ENCODE measurements at regions not wholly inside any gene's neighbourhood (a gene's known extent, or its start where the extent isn't known, plus 50 kb on each side); places are given as distances from the start of the nearest gene placed in this dataset.

DNA sequence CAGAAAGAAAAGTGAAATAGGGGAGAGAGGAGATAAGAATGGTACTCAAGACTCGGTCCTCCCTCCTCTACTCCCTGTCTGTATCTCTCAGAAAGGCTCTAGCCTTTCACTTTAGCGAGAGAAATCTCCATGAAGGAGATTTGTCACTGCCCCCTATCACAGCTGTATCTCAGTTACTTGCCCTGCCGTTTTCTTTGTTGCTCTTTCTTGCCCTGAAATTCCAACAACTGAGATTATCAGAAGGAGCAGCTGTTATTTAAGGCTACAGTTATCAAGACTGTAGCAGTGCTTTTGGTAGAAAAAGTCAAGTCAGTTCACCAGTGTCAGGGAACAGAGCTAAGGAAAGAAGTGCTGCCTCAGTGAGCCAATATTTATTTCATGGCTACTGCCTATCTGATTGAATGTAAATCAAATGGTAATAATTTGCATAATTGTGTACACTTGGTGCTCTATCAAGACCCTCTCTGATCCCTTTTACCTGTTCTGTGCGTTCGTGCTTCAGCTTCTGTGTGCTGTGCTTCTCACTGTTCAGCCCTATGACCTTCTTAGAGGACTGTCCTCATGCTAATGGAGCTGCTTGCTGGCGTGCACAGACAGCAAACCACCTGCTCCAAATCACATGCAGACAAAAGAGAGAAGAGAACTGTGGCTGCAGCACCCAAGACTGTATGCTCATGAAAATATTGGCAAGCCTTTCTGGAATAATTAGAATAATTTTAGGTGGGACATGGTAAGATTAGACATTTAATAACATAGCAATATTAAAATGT lies 180.2 kb upstream of the FAM3C start:
- intact Hi-C loops (cut with micrococcal nuclease), result no loop called here
- H3K27ac Mint-ChIP-seq, result no peak overlapping the region
- H3K27ac ChIP-seq (ENCODE audit: low read depth, low read length), result no peak overlapping the region
- H3K9me3 Mint-ChIP-seq, result peaks cover 0 to 2% (median 0%) of the 10 kb centered on the region in 11 donors
- no peaks in the 10 kb centered on the region for H3K36me3 ChIP-seq (ENCODE audit: control insufficient read depth in 2 of 3, insufficient read depth in 3 of 3, low read length in 3 of 3)
- no peaks in the 10 kb centered on the region for H3K27me3 ChIP-seq (ENCODE audit: control insufficient read depth in 2 of 2, insufficient read depth in 2 of 2, low read length in 2 of 2)
- H3K4me3 ChIP-seq (ENCODE audit: low read length), result no peak overlapping the region
- no peaks in the 10 kb centered on the region for H3K36me3 Mint-ChIP-seq
- CTCF ChIA-PET, result no interaction called here
- no peaks in the 10 kb centered on the region for H3K9me3 ChIP-seq (ENCODE audit: control insufficient read depth in 2 of 3, low read length in 3 of 3)
- H3K4me3 Mint-ChIP-seq, result no peak overlapping the region
- POLR2A ChIA-PET, result no interaction called here
- DNase-seq (no peak), ATAC-seq (no peak)
- H3K27me3 Mint-ChIP-seq, result peaks cover 18 to 33% (median 27%) of the 10 kb centered on the region in 5 donors
- H3K4me1 Mint-ChIP-seq, result no peaks in the 10 kb centered on the region
- no peaks in the 10 kb centered on the region for H3K4me1 ChIP-seq (ENCODE audit: control insufficient read depth in 2 of 2, insufficient read depth in 2 of 2, low read length in 2 of 2)

GRCh38 chr7:121575194-121575765 lies 179.2 kb upstream of the FAM3C start:
- no peaks in the 10 kb centered on the region for H3K36me3 Mint-ChIP-seq
- H3K4me3 ChIP-seq (ENCODE audit: low read length), result no peak overlapping the region
- DNase-seq (no peak), ATAC-seq (no peak)
- H3K27me3 Mint-ChIP-seq, result peaks cover 18 to 35% (median 26%) of the 10 kb centered on the region in 5 donors
- intact Hi-C loops (cut with micrococcal nuclease), result no loop called here
- no peaks in the 10 kb centered on the region for H3K27me3 ChIP-seq (ENCODE audit: control insufficient read depth in 2 of 2, insufficient read depth in 2 of 2, low read length in 2 of 2)
- no peaks in the 10 kb centered on the region for H3K36me3 ChIP-seq (ENCODE audit: control insufficient read depth in 2 of 3, insufficient read depth in 3 of 3, low read length in 3 of 3)
- no peak overlapping the region for H3K4me3 Mint-ChIP-seq
- no peaks in the 10 kb centered on the region for H3K4me1 ChIP-seq (ENCODE audit: control insufficient read depth in 2 of 2, insufficient read depth in 2 of 2, low read length in 2 of 2)
- H3K9me3 Mint-ChIP-seq, result peaks cover 0 to 2% (median 0%) of the 10 kb centered on the region in 11 donors
- H3K9me3 ChIP-seq (ENCODE audit: control insufficient read depth in 2 of 3, low read length in 3 of 3), result no peaks in the 10 kb centered on the region
- ChIA-PET CTCF (no interaction called here), POLR2A (no interaction called here)
- no peaks in the 10 kb centered on the region for H3K4me1 Mint-ChIP-seq
- no peak overlapping the region for H3K27ac Mint-ChIP-seq
- H3K27ac ChIP-seq (ENCODE audit: low read depth, low read length), result no peak overlapping the region

GRCh38 chr7:121574109-121574508 lies 178.0 kb upstream of the FAM3C start:
- no peak overlapping the region for H3K27ac Mint-ChIP-seq
- Histone ChIP-seq H3K27ac (ENCODE audit: low read depth, low read length) (no peak overlapping the region), H3K27me3 (ENCODE audit: control insufficient read depth in 2 of 2, insufficient read depth in 2 of 2, low read length in 2 of 2) (no peaks in the 10 kb centered on the region), H3K4me3 (ENCODE audit: low read length) (no peak overlapping the region), H3K36me3 (ENCODE audit: control insufficient read depth in 2 of 3, insufficient read depth in 3 of 3, low read length in 3 of 3) (no peaks in the 10 kb centered on the region), H3K4me1 (ENCODE audit: control insufficient read depth in 2 of 2, insufficient read depth in 2 of 2, low read length in 2 of 2) (no peaks in the 10 kb centered on the region), H3K9me3 (ENCODE audit: control insufficient read depth in 2 of 3, low read length in 3 of 3) (no peaks in the 10 kb centered on the region)
- no peaks in the 10 kb centered on the region for H3K9me3 Mint-ChIP-seq
- ATAC-seq (no peak), DNase-seq (no peak)
- POLR2A ChIA-PET, result no interaction called here
- intact Hi-C loops (cut with micrococcal nuclease), result no loop called here
- no peaks in the 10 kb centered on the region for H3K36me3 Mint-ChIP-seq
- no peaks in the 10 kb centered on the region for H3K4me1 Mint-ChIP-seq
- peaks cover 14 to 35% (median 22%) of the 10 kb centered on the region in 5 donors for H3K27me3 Mint-ChIP-seq
- H3K4me3 Mint-ChIP-seq, result no peak overlapping the region
- CTCF ChIA-PET, result no interaction called here

GRCh38 chr7:121572615-121573014 lies 176.5 kb upstream of the FAM3C start:
- Histone ChIP-seq H3K4me3 (ENCODE audit: low read length) (no peak overlapping the region), H3K27me3 (ENCODE audit: control insufficient read depth in 2 of 2, insufficient read depth in 2 of 2, low read length in 2 of 2) (no peaks in the 10 kb centered on the region), H3K9me3 (ENCODE audit: control insufficient read depth in 2 of 3, low read length in 3 of 3) (no peaks in the 10 kb centered on the region), H3K4me1 (ENCODE audit: control insufficient read depth in 2 of 2, insufficient read depth in 2 of 2, low read length in 2 of 2) (no peaks in the 10 kb centered on the region), H3K36me3 (ENCODE audit: control insufficient read depth in 2 of 3, insufficient read depth in 3 of 3, low read length in 3 of 3) (no peaks in the 10 kb centered on the region), H3K27ac (ENCODE audit: low read depth, low read length) (no peak overlapping the region)
- no peaks in the 10 kb centered on the region for H3K36me3 Mint-ChIP-seq
- H3K9me3 Mint-ChIP-seq, result no peaks in the 10 kb centered on the region
- no peak for ATAC-seq
- POLR2A ChIA-PET, result no interaction called here
- CTCF ChIA-PET, result no interaction called here
- no peak overlapping the region for H3K27ac Mint-ChIP-seq
- intact Hi-C loops (cut with micrococcal nuclease), result no loop called here
- peaks cover 13 to 36% (median 24%) of the 10 kb centered on the region in 5 donors for H3K27me3 Mint-ChIP-seq
- DNase-seq, result no peak
- H3K4me3 Mint-ChIP-seq, result no peak overlapping the region
- no peaks in the 10 kb centered on the region for H3K4me1 Mint-ChIP-seq

- intact Hi-C loops (cut with micrococcal nuclease), result no loop called here
- Mint-ChIP-seq H3K36me3 (no peaks in the 10 kb centered on the region), H3K9me3 (no peaks in the 10 kb centered on the region), H3K4me1 (no peaks in the 10 kb centered on the region), H3K27ac (no peak overlapping the region), H3K4me3 (no peak overlapping the region), H3K27me3 (peaks cover 7 to 23% (median 16%) of the 10 kb centered on the region in 5 donors)
- no peaks in the 10 kb centered on the region for H3K27me3 ChIP-seq (ENCODE audit: control insufficient read depth in 2 of 2, insufficient read depth in 2 of 2, low read length in 2 of 2)
- no peaks in the 10 kb centered on the region for H3K36me3 ChIP-seq (ENCODE audit: control insufficient read depth in 2 of 3, insufficient read depth in 3 of 3, low read length in 3 of 3)
- H3K9me3 ChIP-seq (ENCODE audit: control insufficient read depth in 2 of 3, low read length in 3 of 3), result no peaks in the 10 kb centered on the region
- no peaks in the 10 kb centered on the region for H3K4me1 ChIP-seq (ENCODE audit: control insufficient read depth in 2 of 2, insufficient read depth in 2 of 2, low read length in 2 of 2)
- ATAC-seq (no peak), DNase-seq (no peak)
- H3K4me3 ChIP-seq (ENCODE audit: low read length), result no peak overlapping the region
- H3K27ac ChIP-seq (ENCODE audit: low read depth, low read length), result no peak overlapping the region
- CTCF ChIA-PET, result no interaction called here
- POLR2A ChIA-PET, result no interaction called here
These were observed 174.3 kb upstream of the FAM3C start for GRCh38 chr7:121570365-121570764.

DNA sequence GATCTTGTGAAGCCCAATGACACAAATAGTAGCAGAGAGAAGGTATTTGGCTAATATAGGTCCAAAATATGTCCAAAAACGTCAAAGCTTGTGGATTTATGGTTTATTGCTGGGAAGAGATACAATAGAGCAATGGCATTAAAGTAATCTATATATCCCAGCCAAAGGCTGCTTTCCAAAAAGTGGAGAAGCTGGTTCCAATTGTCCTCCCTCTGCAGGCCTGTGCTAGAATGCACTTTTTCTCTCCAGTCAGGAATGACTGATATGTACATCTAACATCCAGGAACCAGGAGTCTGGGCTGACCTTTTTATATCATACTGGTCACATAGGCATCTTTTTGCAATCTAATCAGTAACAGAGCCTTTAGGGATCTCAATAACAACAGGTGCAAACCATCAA lies 167.1 kb upstream of the FAM3C start:
- no peak overlapping the region for H3K27ac ChIP-seq (ENCODE audit: low read depth, low read length)
- no peaks in the 10 kb centered on the region for H3K27me3 ChIP-seq (ENCODE audit: control insufficient read depth in 2 of 2, insufficient read depth in 2 of 2, low read length in 2 of 2)
- H3K9me3 ChIP-seq (ENCODE audit: control insufficient read depth in 2 of 3, low read length in 3 of 3), result no peaks in the 10 kb centered on the region
- DNase-seq, result no peak
- no peak overlapping the region for H3K4me3 ChIP-seq (ENCODE audit: low read length)
- Mint-ChIP-seq H3K36me3 (no peaks in the 10 kb centered on the region), H3K4me1 (no peaks in the 10 kb centered on the region), H3K27ac (no peak overlapping the region), H3K4me3 (no peak overlapping the region), H3K27me3 (peaks cover 0 to 17% (median 1%) of the 10 kb centered on the region in 5 donors), H3K9me3 (no peaks in the 10 kb centered on the region)
- H3K4me1 ChIP-seq (ENCODE audit: control insufficient read depth in 2 of 2, insufficient read depth in 2 of 2, low read length in 2 of 2), result no peaks in the 10 kb centered on the region
- CTCF ChIA-PET, result interaction anchor here (0.7 kb wide), 1 partner anchor 237 kb away, joined by 3 read pairs; no protein-coding TSS in a partner anchor
- H3K36me3 ChIP-seq (ENCODE audit: control insufficient read depth in 2 of 3, insufficient read depth in 3 of 3, low read length in 3 of 3), result no peaks in the 10 kb centered on the region
- no peak for ATAC-seq
- intact Hi-C loops (cut with micrococcal nuclease), result no loop called here
- POLR2A ChIA-PET, result no interaction called here

GRCh38 chr7:121562259-121562658 lies 166.2 kb upstream of the FAM3C start:
- H3K27ac ChIP-seq (ENCODE audit: low read depth, low read length), result no peak overlapping the region
- no peaks in the 10 kb centered on the region for H3K4me1 Mint-ChIP-seq
- DNase-seq (no peak), ATAC-seq (no peak)
- intact Hi-C loops (cut with micrococcal nuclease), result no loop called here
- H3K4me3 ChIP-seq (ENCODE audit: low read length), result no peak overlapping the region
- H3K4me1 ChIP-seq (ENCODE audit: control insufficient read depth in 2 of 2, insufficient read depth in 2 of 2, low read length in 2 of 2), result no peaks in the 10 kb centered on the region
- H3K9me3 Mint-ChIP-seq, result no peaks in the 10 kb centered on the region
- H3K27me3 Mint-ChIP-seq, result peaks cover 0 to 17% (median 0%) of the 10 kb centered on the region in 5 donors
- ChIA-PET POLR2A (no interaction called here), CTCF (no interaction called here)
- H3K27me3 ChIP-seq (ENCODE audit: control insufficient read depth in 2 of 2, insufficient read depth in 2 of 2, low read length in 2 of 2), result no peaks in the 10 kb centered on the region
- no peak overlapping the region for H3K4me3 Mint-ChIP-seq
- no peak overlapping the region for H3K27ac Mint-ChIP-seq
- H3K9me3 ChIP-seq (ENCODE audit: control insufficient read depth in 2 of 3, low read length in 3 of 3), result no peaks in the 10 kb centered on the region
- no peaks in the 10 kb centered on the region for H3K36me3 Mint-ChIP-seq
- no peaks in the 10 kb centered on the region for H3K36me3 ChIP-seq (ENCODE audit: control insufficient read depth in 2 of 3, insufficient read depth in 3 of 3, low read length in 3 of 3)
